Epithelial cell of esophagus (primary cell): ENCODE measurements at regions not wholly inside any gene's neighbourhood (a gene's known extent, or its start where the extent isn't known, plus 50 kb on each side); places are given as distances from the start of the nearest gene placed in this dataset.

Experiments used
- DNase-seq: peaks from one replicate; pipeline ENCODE4 v3.0.0; 2010; ENCODE audit warnings: low read depth
- H3K4me3 ChIP-seq: 2 replicates; pipeline ENCODE4 v1.5.1; 2011; ENCODE audit warnings: mild to moderate bottlenecking, low read length, control low read depth
- TF ChIP-seq, protein P1 (sequence below): IDR thresholded peaks from 2 replicates; pipeline ENCODE4 v1.5.1; 2011; ENCODE audit warnings: low read depth, mild to moderate bottlenecking, low read length, control low read depth, inconsistent platforms; ENCODE audit not compliant: insufficient read depth; ENCODE audit errors: missing control alignments

DNA sequence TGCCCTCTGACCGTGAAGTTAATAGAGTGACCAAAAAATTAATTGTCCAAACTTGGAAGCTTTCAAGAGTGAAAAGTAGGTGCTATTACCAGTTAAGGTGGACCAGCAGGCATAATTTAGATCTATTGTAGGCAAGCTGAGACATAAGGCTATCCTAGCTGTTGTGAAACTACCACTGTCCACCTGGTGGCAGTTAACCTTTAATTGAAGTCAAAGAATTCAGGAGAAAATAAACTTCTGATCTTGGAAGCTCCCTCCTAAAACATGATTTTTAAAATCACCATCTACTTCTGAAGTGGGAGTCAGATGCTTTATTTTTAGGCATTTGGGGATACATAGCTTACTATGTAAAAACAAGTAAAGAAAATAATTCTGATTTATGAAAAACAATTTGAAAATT lies 636.3 kb upstream of the HTR2C start:
- H3K4me3 ChIP-seq = no peak overlapping the region
- TF ChIP-seq, protein P1, sequence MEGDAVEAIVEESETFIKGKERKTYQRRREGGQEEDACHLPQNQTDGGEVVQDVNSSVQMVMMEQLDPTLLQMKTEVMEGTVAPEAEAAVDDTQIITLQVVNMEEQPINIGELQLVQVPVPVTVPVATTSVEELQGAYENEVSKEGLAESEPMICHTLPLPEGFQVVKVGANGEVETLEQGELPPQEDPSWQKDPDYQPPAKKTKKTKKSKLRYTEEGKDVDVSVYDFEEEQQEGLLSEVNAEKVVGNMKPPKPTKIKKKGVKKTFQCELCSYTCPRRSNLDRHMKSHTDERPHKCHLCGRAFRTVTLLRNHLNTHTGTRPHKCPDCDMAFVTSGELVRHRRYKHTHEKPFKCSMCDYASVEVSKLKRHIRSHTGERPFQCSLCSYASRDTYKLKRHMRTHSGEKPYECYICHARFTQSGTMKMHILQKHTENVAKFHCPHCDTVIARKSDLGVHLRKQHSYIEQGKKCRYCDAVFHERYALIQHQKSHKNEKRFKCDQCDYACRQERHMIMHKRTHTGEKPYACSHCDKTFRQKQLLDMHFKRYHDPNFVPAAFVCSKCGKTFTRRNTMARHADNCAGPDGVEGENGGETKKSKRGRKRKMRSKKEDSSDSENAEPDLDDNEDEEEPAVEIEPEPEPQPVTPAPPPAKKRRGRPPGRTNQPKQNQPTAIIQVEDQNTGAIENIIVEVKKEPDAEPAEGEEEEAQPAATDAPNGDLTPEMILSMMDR = peak; percentile 6
- peak; percentile 6 for DNase-seq

DNA sequence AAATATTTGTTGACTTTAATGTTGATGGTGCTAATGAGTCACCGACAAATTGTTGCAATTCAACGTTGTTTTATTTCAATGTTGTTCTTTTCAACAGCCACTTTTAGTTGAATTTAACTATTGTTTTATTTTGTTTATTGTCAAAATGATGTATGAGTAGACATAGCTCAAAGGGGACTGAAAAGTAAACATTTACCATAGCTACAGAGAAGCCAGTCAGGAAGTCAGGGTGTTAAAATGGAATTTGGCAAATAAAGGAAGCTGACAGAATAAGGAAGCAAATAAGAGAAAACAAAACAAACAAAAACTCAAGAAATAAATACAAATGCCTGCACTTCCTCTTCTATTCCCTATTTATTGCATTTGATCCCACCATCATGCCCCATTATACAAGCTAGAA lies 648.4 kb upstream of the HTR2C start:
- no peak for DNase-seq
- TF ChIP-seq, protein P1 = no peak
- H3K4me3 ChIP-seq = no peak overlapping the region

DNA sequence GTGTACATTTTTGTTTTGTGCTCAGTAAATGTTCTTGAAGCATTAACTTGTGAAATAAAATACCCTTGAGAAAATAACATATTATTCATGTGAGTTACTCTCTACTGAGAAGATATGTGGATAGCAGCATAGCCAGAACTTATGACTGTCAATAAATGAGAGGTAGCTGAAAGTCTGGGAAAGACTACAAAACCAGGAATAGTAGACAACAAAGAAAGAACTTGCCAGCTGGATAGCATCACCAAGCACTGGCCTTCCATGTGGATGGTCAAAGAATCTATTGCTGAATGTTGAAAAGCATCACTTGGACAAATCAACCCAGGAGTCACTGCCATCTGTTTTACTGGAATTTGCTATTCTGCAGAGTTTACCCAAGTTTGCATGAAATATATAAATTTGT lies 650.0 kb upstream of the HTR2C start:
- DNase-seq = no peak
- H3K4me3 ChIP-seq = no peak overlapping the region
- TF ChIP-seq, protein P1 = no peak

DNA sequence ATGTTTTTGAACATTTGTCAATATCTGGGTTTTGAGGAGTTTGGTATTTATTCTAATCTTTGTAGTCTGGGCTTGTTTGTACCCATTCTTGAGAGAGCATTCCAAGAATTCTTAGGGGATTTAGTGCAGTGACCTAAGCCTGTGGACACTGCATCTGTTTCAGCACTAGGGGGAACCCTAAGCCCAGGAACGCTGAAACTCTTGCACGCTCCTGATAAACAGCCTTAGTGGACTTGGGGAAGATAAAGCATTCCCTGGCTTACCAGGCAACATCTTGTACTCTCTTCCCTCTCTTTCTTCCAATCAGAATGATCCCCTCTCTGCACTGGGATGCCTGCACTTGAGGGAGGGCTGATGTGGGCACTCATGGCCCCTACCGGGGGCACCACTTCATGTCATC lies 654.9 kb upstream of the HTR2C start:
- TF ChIP-seq, protein P1 = peak; percentile 77
- H3K4me3 ChIP-seq = no peak overlapping the region
- DNase-seq = peak; percentile 66

DNA sequence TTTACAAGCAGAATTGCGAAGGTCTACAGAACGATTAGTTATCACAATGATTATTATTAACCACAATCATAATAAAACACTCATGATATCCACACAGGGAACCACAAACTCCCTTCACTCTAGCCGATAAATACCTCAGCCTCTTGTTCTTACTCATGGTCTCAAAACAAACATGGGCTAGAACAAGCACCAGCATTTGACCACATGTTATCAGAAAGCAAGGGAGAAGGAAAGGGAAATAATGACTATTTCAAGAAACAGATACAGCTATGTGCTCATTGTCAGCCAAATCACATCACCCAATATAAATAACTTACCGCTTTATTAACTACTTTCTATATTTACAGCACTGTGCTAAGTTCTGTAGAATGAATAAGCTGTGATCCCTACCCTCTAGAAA lies 663.2 kb upstream of the HTR2C start:
- TF ChIP-seq, protein P1 = no peak
- no peak overlapping the region for H3K4me3 ChIP-seq
- DNase-seq = no peak

DNA sequence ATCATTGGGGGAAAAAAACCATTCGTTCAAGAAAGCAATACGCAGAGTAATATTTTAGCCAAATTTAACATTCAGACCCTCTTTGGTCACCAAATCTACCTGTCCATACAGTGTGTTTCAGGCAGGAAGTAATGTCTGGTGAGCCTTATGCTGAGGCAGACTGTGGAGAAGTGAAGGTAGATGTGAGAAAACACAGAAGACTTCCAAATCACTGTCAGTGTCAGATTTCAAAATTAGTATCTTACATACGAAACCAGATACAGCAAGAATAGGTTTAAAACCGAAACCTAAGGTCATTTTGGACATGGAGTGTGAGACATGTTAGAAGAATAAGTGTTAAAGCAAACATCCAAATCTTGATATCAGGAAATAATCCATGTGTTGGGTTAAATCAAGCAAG lies 664.5 kb upstream of the HTR2C start:
- H3K4me3 ChIP-seq = no peak overlapping the region
- TF ChIP-seq, protein P1 = no peak
- DNase-seq = no peak

DNA sequence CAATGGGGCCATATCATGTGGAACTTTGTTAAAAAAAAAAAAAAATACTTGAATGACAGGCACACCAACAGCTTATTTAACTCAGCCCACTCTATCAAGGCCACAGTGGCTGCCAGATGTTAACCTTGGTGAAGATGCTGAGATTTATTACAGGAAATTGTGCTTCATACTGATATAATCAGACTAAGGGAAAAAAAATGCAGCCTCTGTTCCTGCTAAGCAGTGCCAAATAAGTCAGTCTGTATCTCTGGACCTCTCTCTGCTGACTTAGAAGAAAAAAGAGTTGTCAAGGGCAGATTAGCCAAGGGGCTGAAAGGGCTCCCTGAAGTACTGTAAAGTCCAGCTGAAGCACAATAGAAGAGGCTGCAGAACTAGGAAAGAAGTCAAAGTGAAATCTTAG lies 677.7 kb upstream of the HTR2C start:
- TF ChIP-seq, protein P1 = no peak
- no peak for DNase-seq
- H3K4me3 ChIP-seq = no peak overlapping the region
